GM23338 (cell line): ENCODE measurements at regions not wholly inside any gene's neighbourhood (a gene's known extent, or its start where the extent isn't known, plus 50 kb on each side); places are given as distances from the start of the nearest gene placed in this dataset.

Source experiments
- ATAC-seq: fragments of 200-7000 bp; cut with Tn5 transposase; 3 replicates; pipeline ENCODE4 v1.9.1; 2020
- DNase-seq: peaks from one replicate; pipeline ENCODE4 v3.0.0-alpha.2; 2015; ENCODE audit warnings: low spot score
- H2AFZ ChIP-seq: fragments of 200-600 bp; sonication (generic); 2 replicates; pipeline ENCODE4 v1.8.0; 2016; ENCODE audit warnings: antibody characterized with exemption, mild to moderate bottlenecking, moderate library complexity
- H3F3A ChIP-seq: fragments of 200-600 bp; sonication (generic); replicated peaks from 2 replicates; pipeline ENCODE4 v1.8.0; 2017; ENCODE audit warnings: antibody characterized with exemption, mixed run types, low read depth
- H3K27ac ChIP-seq: fragments of 200-600 bp; sonication (generic); 2 replicates; pipeline ENCODE4 v1.6.1; 2016; ENCODE audit warnings: low read depth
- H3K27me3 ChIP-seq: fragments of 200-600 bp; sonication (generic); 2 replicates; pipeline ENCODE4 v1.8.0; 2016; ENCODE audit warnings: mild to moderate bottlenecking, mixed run types, moderate library complexity; ENCODE audit not compliant: insufficient read depth
- H3K36me3 ChIP-seq: fragments of 200-600 bp; sonication (generic); 2 replicates; pipeline ENCODE4 v1.8.0; 2016; ENCODE audit warnings: mild to moderate bottlenecking; ENCODE audit not compliant: insufficient read depth
- H3K4me1 ChIP-seq: fragments of 200-600 bp; sonication (generic); 2 replicates; pipeline ENCODE4 v1.8.0; 2016; ENCODE audit warnings: mild to moderate bottlenecking, moderate library complexity; ENCODE audit not compliant: insufficient read depth
- H3K4me2 ChIP-seq: fragments of 200-600 bp; sonication (generic); 2 replicates; pipeline ENCODE4 v1.7.1; 2017; ENCODE audit warnings: mixed run types
- H3K4me3 ChIP-seq: fragments of 200-600 bp; sonication (generic); 2 replicates; pipeline ENCODE4 v1.6.1; 2016; ENCODE audit warnings: mixed run types
- H3K79me2 ChIP-seq: fragments of 200-600 bp; sonication (generic); replicated peaks from 2 replicates; pipeline ENCODE4 v1.8.0; 2017; ENCODE audit warnings: mild to moderate bottlenecking; ENCODE audit not compliant: insufficient read depth
- H3K9me2 ChIP-seq: fragments of 200-600 bp; sonication (generic); 2 replicates; pipeline ENCODE4 v1.8.0; 2017; ENCODE audit not compliant: insufficient read depth
- H4K20me1 ChIP-seq: fragments of 200-600 bp; sonication (generic); replicated peaks from 2 replicates; pipeline ENCODE4 v1.8.0; 2017; ENCODE audit warnings: mild to moderate bottlenecking; ENCODE audit not compliant: insufficient read depth
- H3K27ac Mint-ChIP-seq: 2 replicates; pipeline ENCODE4 v1.8.0; 2020; ENCODE audit warnings: inconsistent platforms, mild to moderate bottlenecking, moderate library complexity, mixed read lengths
- H3K27me3 Mint-ChIP-seq: 3 replicates; pipeline ENCODE4 v1.8.0; 2022; ENCODE audit warnings: low read depth, mild to moderate bottlenecking, moderate library complexity, mixed read lengths, inconsistent platforms; ENCODE audit not compliant: insufficient read depth, poor library complexity
- H3K36me3 Mint-ChIP-seq: 3 replicates; pipeline ENCODE4 v1.8.0; 2021; ENCODE audit warnings: low read depth, mild to moderate bottlenecking, inconsistent platforms, moderate library complexity, mixed read lengths
- H3K4me1 Mint-ChIP-seq: 3 replicates; pipeline ENCODE4 v1.8.0; 2020; ENCODE audit warnings: mild to moderate bottlenecking, inconsistent platforms, mixed read lengths
- H3K4me3 Mint-ChIP-seq: 3 replicates; pipeline ENCODE4 v1.8.0; 2021; ENCODE audit warnings: moderate library complexity, mild to moderate bottlenecking, inconsistent platforms, mixed read lengths
- H3K9me3 Mint-ChIP-seq: 3 replicates; pipeline ENCODE4 v1.8.0; 2020; ENCODE audit warnings: moderate library complexity, mild to moderate bottlenecking, inconsistent platforms, mixed read lengths
- CREB1 ChIP-seq: fragments of 250-450 bp; sonication (Bioruptor Pico); IDR thresholded peaks from 2 replicates; pipeline ENCODE4 v1.5.0; 2020; ENCODE audit warnings: low read depth, mild to moderate bottlenecking, moderate library complexity
- CTCF ChIP-seq, 2 experiments: fragments of 200-600 bp in 1 of 2; sonication (generic) in 1 of 2; conservative IDR thresholded peaks; 2 replicates each; pipeline versions ENCODE4 v1.5.1 to v1.6.1; 2016 to 2017; ENCODE audit warnings: antibody characterized with exemption in 2 of 2, low read depth in 2 of 2, mild to moderate bottlenecking in 2 of 2, moderate library complexity in 1 of 2
- ETS1 ChIP-seq: IDR thresholded peaks from 2 replicates; pipeline ENCODE4 v1.6.1; 2016; ENCODE audit warnings: antibody characterized with exemption
- EZH2 ChIP-seq: fragments of 200-600 bp; sonication (generic); IDR thresholded peaks from one replicate; pipeline ENCODE4 v1.8.0; 2017; ENCODE audit warnings: antibody characterized with exemption, mild to moderate bottlenecking, low read depth; ENCODE audit not compliant: unreplicated experiment
- EZH2phosphoT487 ChIP-seq: fragments of 200-600 bp; sonication (generic); IDR thresholded peaks from one replicate; pipeline ENCODE4 v1.8.1; 2018; ENCODE audit warnings: antibody characterized with exemption; ENCODE audit not compliant: unreplicated experiment
- JUNB ChIP-seq: IDR thresholded peaks from one replicate; pipeline ENCODE4 v1.6.1; 2016; ENCODE audit warnings: antibody characterized with exemption; ENCODE audit not compliant: unreplicated experiment
- NANOG ChIP-seq: IDR thresholded peaks from 2 replicates; pipeline ENCODE4 v1.6.1; 2016; ENCODE audit warnings: antibody characterized with exemption, borderline replicate concordance
- POLR2AphosphoS5 ChIP-seq: IDR thresholded peaks from 2 replicates; pipeline ENCODE4 v1.6.1; 2016; ENCODE audit warnings: antibody characterized with exemption, low read depth
- REST ChIP-seq: IDR thresholded peaks from one replicate; pipeline ENCODE4 v1.6.1; 2018; ENCODE audit warnings: antibody characterized with exemption; ENCODE audit not compliant: unreplicated experiment
- STAT1 ChIP-seq: IDR thresholded peaks from one replicate; pipeline ENCODE4 v1.6.1; 2016; ENCODE audit warnings: antibody characterized with exemption; ENCODE audit not compliant: unreplicated experiment
- ZNF114 ChIP-seq: fragments of 250-450 bp; sonication (Bioruptor Pico); IDR thresholded peaks from 2 replicates; pipeline ENCODE4 v1.5.0; 2020; ENCODE audit warnings: mild to moderate bottlenecking, moderate library complexity
- ZNF331 ChIP-seq: fragments of 250-450 bp; sonication (Bioruptor Pico); IDR thresholded peaks from 2 replicates; pipeline ENCODE4 v1.5.0; 2020; ENCODE audit warnings: low read depth, mild to moderate bottlenecking, moderate library complexity
- ZNF462 ChIP-seq: fragments of 250-450 bp; sonication (Bioruptor Pico); IDR thresholded peaks from 2 replicates; pipeline ENCODE4 v1.5.0; 2020; ENCODE audit warnings: mild to moderate bottlenecking, moderate library complexity

GRCh38 chr12:88834226-88834625 lies 254.0 kb upstream of the KITLG start:
- peaks cover 23% of the 10 kb centered on the region for H3K9me3 Mint-ChIP-seq
- no peak overlapping the region for H3K4me2 ChIP-seq
- H2AFZ ChIP-seq = no peak overlapping the region

More at GRCh38 chr12:88834226-88834625, 254.0 kb upstream of the KITLG start:
- Histone ChIP-seq H3K4me3 (no peak overlapping the region), H3K4me1 (no peaks in the 10 kb centered on the region), H3F3A (no peaks in the 10 kb centered on the region), H3K27me3 (no peaks in the 10 kb centered on the region), H3K36me3 (no peaks in the 10 kb centered on the region; the same call in 1 of the 2 replicates), H3K9me2 (0 out of 2 replicates have a peak, but pooled peaks cover 5% of the 10 kb centered on the region), H4K20me1 (no peaks in the 10 kb centered on the region), H3K27ac (no peak overlapping the region), H3K79me2 (no peaks in the 10 kb centered on the region)
- no peak overlapping the region for H3K4me3 Mint-ChIP-seq
- H3K4me1 Mint-ChIP-seq = peaks cover 4% of the 10 kb centered on the region; the same call in 2 of the 3 replicates
- TF ChIP-seq POLR2AphosphoS5 (no peak), EZH2 (no peak), ZNF114 (CRISPR knock-in tag) (no peak), ETS1 (no peak), CTCF (conservative IDR thresholded peaks at IDR 0.05; ENCODE audit: low read depth in 2 of 2) (no peak), REST (no peak), CREB1 (CRISPR knock-in tag) (no peak), STAT1 (no peak), EZH2phosphoT487 (no peak), ZNF462 (no peak), ZNF331 (CRISPR knock-in tag) (no peak), JUNB (no peak), NANOG (no peak)
- ATAC-seq (no peak), DNase-seq (no peak)
- 0 out of 2 replicates have a peak overlapping the region, but pooled peaks have one; percentile 68 for H3K27ac Mint-ChIP-seq
- peaks cover 14% of the 10 kb centered on the region for H3K36me3 Mint-ChIP-seq
- peaks cover 4% of the 10 kb centered on the region for H3K27me3 Mint-ChIP-seq
